HCT116 (cell line): ENCODE measurements at regions not wholly inside any gene's neighbourhood (a gene's known extent, or its start where the extent isn't known, plus 50 kb on each side); places are given as distances from the start of the nearest gene placed in this dataset.

Experiments
- CEBPB ChIP-seq: IDR thresholded peaks from 2 replicates; pipeline ENCODE4 v1.6.1; 2012; ENCODE audit warnings: low read depth
- EGR1 ChIP-seq: IDR thresholded peaks from 2 replicates; pipeline ENCODE4 v1.6.1; 2012; ENCODE audit warnings: low read depth
- EZH2phosphoT487 ChIP-seq: fragments of 200-600 bp; IDR thresholded peaks from 2 replicates; pipeline ENCODE4 v1.6.1; 2018; ENCODE audit warnings: antibody characterized with exemption, borderline replicate concordance
- JUND ChIP-seq: IDR thresholded peaks from 2 replicates; pipeline ENCODE4 v1.6.1; 2012
- POLR2A ChIP-seq: IDR thresholded peaks from 2 replicates; pipeline ENCODE4 v1.7.0; 2011; ENCODE audit warnings: borderline replicate concordance; ENCODE audit not compliant: insufficient read depth, insufficient read length; ENCODE audit errors: extremely low read depth
- POLR2AphosphoS5 ChIP-seq: IDR thresholded peaks from 2 replicates; pipeline ENCODE4 v1.6.1; 2011; ENCODE audit warnings: mild to moderate bottlenecking, low read depth, low read length, moderate library complexity
- YY1 ChIP-seq: IDR thresholded peaks from 2 replicates; pipeline ENCODE4 v1.6.1; 2011; ENCODE audit warnings: low read length, low read depth, moderate library complexity, mild to moderate bottlenecking; ENCODE audit not compliant: insufficient replicate concordance; ENCODE audit errors: extremely low read depth
- TF ChIP-seq, protein P1 (sequence below), 3 experiments: fragments of 200-600 bp in 1 of 3; sonication (generic) in 1 of 3; IDR thresholded peaks in 2 of 3; conservative IDR thresholded peaks in 1 of 3; 2 replicates each; pipeline ENCODE4 v1.5.1; 2012 to 2017; ENCODE audit warnings: low read depth in 2 of 3, low read length in 2 of 3, antibody characterized with exemption in 1 of 3, borderline replicate concordance in 1 of 3, control low read depth in 1 of 3, mild to moderate bottlenecking in 1 of 3, mixed read lengths in 1 of 3, mixed run types in 1 of 3, moderate library complexity in 1 of 3; ENCODE audit not compliant: insufficient read depth in 1 of 3

GRCh38 chr11:71334191-71334590 is 81.8 kb upstream of the SHANK2 start:
- TF ChIP-seq POLR2AphosphoS5 (no peak), JUND (no peak), YY1 (no peak), EZH2phosphoT487 (no peak), CEBPB (no peak), POLR2A (no peak), EGR1 (no peak)
- TF ChIP-seq, protein P1, sequence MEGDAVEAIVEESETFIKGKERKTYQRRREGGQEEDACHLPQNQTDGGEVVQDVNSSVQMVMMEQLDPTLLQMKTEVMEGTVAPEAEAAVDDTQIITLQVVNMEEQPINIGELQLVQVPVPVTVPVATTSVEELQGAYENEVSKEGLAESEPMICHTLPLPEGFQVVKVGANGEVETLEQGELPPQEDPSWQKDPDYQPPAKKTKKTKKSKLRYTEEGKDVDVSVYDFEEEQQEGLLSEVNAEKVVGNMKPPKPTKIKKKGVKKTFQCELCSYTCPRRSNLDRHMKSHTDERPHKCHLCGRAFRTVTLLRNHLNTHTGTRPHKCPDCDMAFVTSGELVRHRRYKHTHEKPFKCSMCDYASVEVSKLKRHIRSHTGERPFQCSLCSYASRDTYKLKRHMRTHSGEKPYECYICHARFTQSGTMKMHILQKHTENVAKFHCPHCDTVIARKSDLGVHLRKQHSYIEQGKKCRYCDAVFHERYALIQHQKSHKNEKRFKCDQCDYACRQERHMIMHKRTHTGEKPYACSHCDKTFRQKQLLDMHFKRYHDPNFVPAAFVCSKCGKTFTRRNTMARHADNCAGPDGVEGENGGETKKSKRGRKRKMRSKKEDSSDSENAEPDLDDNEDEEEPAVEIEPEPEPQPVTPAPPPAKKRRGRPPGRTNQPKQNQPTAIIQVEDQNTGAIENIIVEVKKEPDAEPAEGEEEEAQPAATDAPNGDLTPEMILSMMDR (IDR thresholded peaks at IDR 0.05 in 2 of 3, conservative IDR thresholded peaks at IDR 0.05 in 1 of 3; ENCODE audit: borderline replicate concordance in 1 of 3, insufficient read depth in 1 of 3, low read depth in 2 of 3, low read length in 2 of 3): no peak
